ENCODE measurements at regions not wholly inside any gene's neighbourhood (a gene's known extent, or its start where the extent isn't known, plus 50 kb on each side); places are given as distances from the start of the nearest gene placed in this dataset.
"Not testable (repeated sequence)": the region's sequence is repeated elsewhere in the genome, so short reads cannot be mapped to it uniquely, and the experiment has no call there.

- not testable (repeated sequence) for TF ChIP-seq CTCF (IDR thresholded peaks at IDR 0.05); ETV6 (CRISPR knock-in tag; IDR thresholded peaks at IDR 0.05); NR2C2 (CRISPR knock-in tag; IDR thresholded peaks at IDR 0.05)
- TF ChIP-seq, protein P1, sequence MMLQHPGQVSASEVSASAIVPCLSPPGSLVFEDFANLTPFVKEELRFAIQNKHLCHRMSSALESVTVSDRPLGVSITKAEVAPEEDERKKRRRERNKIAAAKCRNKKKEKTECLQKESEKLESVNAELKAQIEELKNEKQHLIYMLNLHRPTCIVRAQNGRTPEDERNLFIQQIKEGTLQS (CRISPR knock-in tag; conservative IDR thresholded peaks at IDR 0.05) = not testable (repeated sequence)
- TF ChIP-seq, protein P2, sequence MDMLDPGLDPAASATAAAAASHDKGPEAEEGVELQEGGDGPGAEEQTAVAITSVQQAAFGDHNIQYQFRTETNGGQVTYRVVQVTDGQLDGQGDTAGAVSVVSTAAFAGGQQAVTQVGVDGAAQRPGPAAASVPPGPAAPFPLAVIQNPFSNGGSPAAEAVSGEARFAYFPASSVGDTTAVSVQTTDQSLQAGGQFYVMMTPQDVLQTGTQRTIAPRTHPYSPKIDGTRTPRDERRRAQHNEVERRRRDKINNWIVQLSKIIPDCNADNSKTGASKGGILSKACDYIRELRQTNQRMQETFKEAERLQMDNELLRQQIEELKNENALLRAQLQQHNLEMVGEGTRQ (CRISPR knock-in tag; IDR thresholded peaks at IDR 0.05) = not testable (repeated sequence)
Measured at GRCh38 chr1:206335875-206336846, 132.8 kb downstream of the SRGAP2 start.
